H1 (cell line): ENCODE measurements at regions not wholly inside any gene's neighbourhood (a gene's known extent, or its start where the extent isn't known, plus 50 kb on each side); places are given as distances from the start of the nearest gene placed in this dataset.

Experiments used
- EZH2 ChIP-seq: fragments of 200-600 bp; sonication (generic); IDR thresholded peaks from 2 replicates; pipeline ENCODE4 v1.7.1; 2012; ENCODE audit warnings: low read depth, mild to moderate bottlenecking, moderate library complexity, low read length, inconsistent platforms; ENCODE audit not compliant: severe bottlenecking
- NRF1 ChIP-seq: IDR thresholded peaks from 2 replicates; pipeline ENCODE4 v1.6.1; 2011; ENCODE audit warnings: mild to moderate bottlenecking, low read depth, low read length, improper control_type of control experiment

- TF ChIP-seq EZH2 (no peak), NRF1 (no peak)
Observed at GRCh38 chr4:43380093-43380492, 487.6 kb downstream of the GRXCR1 start (continued).
